ENCODE measurements at regions not wholly inside any gene's neighbourhood (a gene's known extent, or its start where the extent isn't known, plus 50 kb on each side); places are given as distances from the start of the nearest gene placed in this dataset.
A peak's percentile ranks its signal among the peaks of the same experiment; 100 is the strongest.
"Not testable (repeated sequence)": the region's sequence is repeated elsewhere in the genome, so short reads cannot be mapped to it uniquely, and the experiment has no call there.

GRCh38 chr1:159641221-159641620 is 53.6 kb downstream of the APCS start:
- Mint-ChIP-seq H3K36me3 (peaks cover 2% of the 10 kb centered on the region), H3K9me3 (peaks cover 6% of the 10 kb centered on the region), H3K27me3 (peaks cover 11% of the 10 kb centered on the region), H3K4me3 (no peak overlapping the region), H3K27ac (no peak overlapping the region), H3K4me1 (no peaks in the 10 kb centered on the region)
- no peak for ATAC-seq (ENCODE audit: low read depth)
- DNase-seq (ENCODE audit: low spot score in 2 of 2): no peak

DNA sequence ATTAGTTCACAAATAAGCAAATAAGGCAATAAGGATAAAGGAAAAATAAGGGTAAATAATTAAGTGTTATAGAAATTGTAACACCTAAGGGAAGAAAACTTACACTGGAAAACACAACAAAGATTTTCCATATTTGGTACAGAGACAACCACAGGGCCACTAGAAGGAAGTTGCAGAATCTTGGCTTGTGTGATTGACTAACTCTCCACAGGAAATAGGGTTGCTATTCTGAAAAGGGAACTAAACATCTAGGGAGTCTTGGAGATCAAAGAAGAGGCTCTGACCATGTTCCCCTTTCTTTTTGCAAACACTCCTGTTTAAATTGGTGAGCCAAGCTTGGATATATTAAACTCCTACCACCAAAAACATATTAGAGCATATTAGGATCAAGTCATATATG is 59.1 kb downstream of the APCS start:
- Mint-ChIP-seq H3K36me3 (peaks cover 2% of the 10 kb centered on the region), H3K9me3 (peaks cover 6% of the 10 kb centered on the region), H3K27me3 (peaks cover 8% of the 10 kb centered on the region), H3K4me3 (no peak overlapping the region), H3K4me1 (peaks cover 3% of the 10 kb centered on the region), H3K27ac (no peak overlapping the region)
- DNase-seq (ENCODE audit: low spot score in 2 of 2) (no peak), ATAC-seq (ENCODE audit: low read depth) (peak; percentile 31)

- peaks cover 2% of the 10 kb centered on the region for H3K36me3 Mint-ChIP-seq
- ATAC-seq (ENCODE audit: low read depth): no peak
- peaks cover 3% of the 10 kb centered on the region for H3K4me1 Mint-ChIP-seq
- DNase-seq (ENCODE audit: low spot score in 2 of 2): no peak
- H3K27me3 Mint-ChIP-seq: peaks cover 8% of the 10 kb centered on the region
- peaks cover 6% of the 10 kb centered on the region for H3K9me3 Mint-ChIP-seq
- H3K4me3 Mint-ChIP-seq: no peak overlapping the region
- no peak overlapping the region for H3K27ac Mint-ChIP-seq
Measured at GRCh38 chr1:159647616-159648015, 60.0 kb downstream of the APCS start.

- Mint-ChIP-seq H3K36me3 (no peaks in the 10 kb centered on the region), H3K27me3 (peaks cover 1% of the 10 kb centered on the region), H3K27ac (no peak overlapping the region), H3K4me1 (no peaks in the 10 kb centered on the region), H3K9me3 (no peaks in the 10 kb centered on the region), H3K4me3 (no peak overlapping the region)
- ATAC-seq (ENCODE audit: low read depth) (no peak), DNase-seq (ENCODE audit: low spot score in 2 of 2) (no peak)
Measured at GRCh38 chr1:159652506-159652905, 61.9 kb downstream of the CRP start.

DNA sequence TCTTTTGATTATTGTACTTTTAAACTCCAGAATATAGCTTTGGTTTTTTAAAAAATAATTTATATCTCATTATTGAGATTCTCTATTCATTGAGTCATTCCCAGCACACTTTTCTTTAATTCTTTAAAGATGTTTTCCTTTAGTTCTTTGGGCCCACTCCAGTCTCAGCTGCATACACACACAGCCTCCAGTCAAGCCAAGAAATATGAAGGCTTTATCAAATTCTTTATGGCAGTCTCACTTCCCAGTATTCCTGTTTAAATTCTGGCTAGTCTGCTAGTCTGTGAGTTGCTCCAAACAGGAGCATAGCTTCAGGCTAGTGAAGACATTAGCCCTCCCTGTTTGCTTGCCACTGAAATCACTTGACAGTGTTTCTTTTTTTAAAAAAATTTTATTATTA is 61.2 kb downstream of the CRP start:
- H3K4me3 Mint-ChIP-seq: no peak overlapping the region
- no peak for DNase-seq (ENCODE audit: low spot score in 2 of 2)
- H3K27me3 Mint-ChIP-seq: peaks cover 1% of the 10 kb centered on the region
- no peaks in the 10 kb centered on the region for H3K9me3 Mint-ChIP-seq
- H3K4me1 Mint-ChIP-seq: no peaks in the 10 kb centered on the region
- H3K27ac Mint-ChIP-seq: no peak overlapping the region
- no peak for ATAC-seq (ENCODE audit: low read depth)
- no peaks in the 10 kb centered on the region for H3K36me3 Mint-ChIP-seq

- H3K9me3 Mint-ChIP-seq: peaks cover 11% of the 10 kb centered on the region
- H3K4me3 Mint-ChIP-seq; ATAC-seq (ENCODE audit: low read depth); H3K36me3 Mint-ChIP-seq; H3K4me1 Mint-ChIP-seq; H3K27me3 Mint-ChIP-seq; H3K27ac Mint-ChIP-seq; DNase-seq (ENCODE audit: low spot score in 2 of 2): not testable (repeated sequence)
Measured at GRCh38 chr1:159657477-159657876, 56.9 kb downstream of the CRP start.

Data from memory B cell (primary cell).